ENCODE measurements at regions not wholly inside any gene's neighbourhood (a gene's known extent, or its start where the extent isn't known, plus 50 kb on each side); places are given as distances from the start of the nearest gene placed in this dataset.

DNA sequence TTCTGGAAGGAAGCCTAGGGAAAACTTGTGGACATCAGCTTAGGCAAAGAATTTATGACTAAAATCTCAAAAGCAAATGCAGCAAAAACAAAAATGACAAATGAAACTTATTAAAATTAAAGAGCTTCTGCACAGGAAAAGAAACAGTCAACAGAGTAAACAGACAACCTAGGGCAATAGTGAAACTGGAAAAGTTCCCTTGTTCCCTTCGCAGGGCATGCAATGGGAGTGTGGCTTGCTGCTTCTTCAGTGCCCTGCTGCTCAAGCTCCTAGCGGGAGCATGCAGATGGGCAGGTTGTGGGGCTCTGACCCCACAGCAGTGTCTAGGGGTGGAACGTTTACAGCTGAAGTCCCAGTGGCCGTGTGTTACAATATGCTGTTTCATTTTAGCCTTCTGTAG, 1797.4 kb downstream of the NCAM2 start:
- DNase-seq (ENCODE audit: low read depth, low spot score): no peak
- ChIA-PET CTCF (no interaction called here), SMC1A (ENCODE audit: uncharacterized antibody, unreplicated experiment) (interaction anchor here (0.5 kb wide), 1 partner anchor 605 kb away, joined by 3 read pairs; no protein-coding TSS in a partner anchor), POLR2A (no interaction called here), RAD21 (ENCODE audit: unreplicated experiment) (no interaction called here)
- BruUV-seq (replicated peaks): no TSS peak
- no peaks in the 10 kb centered on the region for H3K27me3 ChIP-seq (replicated peaks in 1 of 2; ENCODE audit: control insufficient read depth in 2 of 2, insufficient read depth in 2 of 2, low read length in 1 of 2)
- in situ Hi-C loops (cut with MboI): loop anchor here (10.0 to 25.0 kb wide), 2 partner anchors 1631 to 1783 kb away; no protein-coding TSS in a partner anchor
- H3K4me1 ChIP-seq (ENCODE audit: control insufficient read depth, insufficient read depth, low read length): no peaks in the 10 kb centered on the region
- no peak overlapping the region for H3K4me2 ChIP-seq (ENCODE audit: control insufficient read depth, insufficient read depth)
- TF ChIP-seq MXI1 (IDR thresholded peaks at IDR 0.05; ENCODE audit: low read depth, low read length): no peak
- TF ChIP-seq KAT2A (conservative IDR thresholded peaks at IDR 0.05; ENCODE audit: control insufficient read depth, low read depth, low read length): no peak
- no peak for TF ChIP-seq WRNIP1 (IDR thresholded peaks at IDR 0.05; ENCODE audit: borderline replicate concordance, low read depth, low read length)
- TF ChIP-seq MTA3 (IDR thresholded peaks at IDR 0.05; ENCODE audit: borderline replicate concordance, low read length): no peak
- TF ChIP-seq, protein P1, sequence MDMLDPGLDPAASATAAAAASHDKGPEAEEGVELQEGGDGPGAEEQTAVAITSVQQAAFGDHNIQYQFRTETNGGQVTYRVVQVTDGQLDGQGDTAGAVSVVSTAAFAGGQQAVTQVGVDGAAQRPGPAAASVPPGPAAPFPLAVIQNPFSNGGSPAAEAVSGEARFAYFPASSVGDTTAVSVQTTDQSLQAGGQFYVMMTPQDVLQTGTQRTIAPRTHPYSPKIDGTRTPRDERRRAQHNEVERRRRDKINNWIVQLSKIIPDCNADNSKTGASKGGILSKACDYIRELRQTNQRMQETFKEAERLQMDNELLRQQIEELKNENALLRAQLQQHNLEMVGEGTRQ (IDR thresholded peaks at IDR 0.05; ENCODE audit: borderline replicate concordance, low read depth, low read length): no peak
- no peak for TF ChIP-seq CHD2 (IDR thresholded peaks at IDR 0.05; ENCODE audit: borderline replicate concordance, low read depth, low read length)
- no peak for TF ChIP-seq CHD4 (IDR thresholded peaks at IDR 0.05)
- TF ChIP-seq BCL11A (IDR thresholded peaks at IDR 0.05; ENCODE audit: low read depth, low read length): no peak
- TF ChIP-seq NR2C2 (IDR thresholded peaks at IDR 0.05; ENCODE audit: borderline replicate concordance, control insufficient read depth, insufficient read length, low read depth): no peak
- 15% methylated on average over 4 of the region's 4 CpGs for WGBS (ENCODE audit: insufficient coverage, insufficient replicate concordance, low lambda C conversion rate, missing lambda C conversion rate)
- ATAC-seq: no peak
- no peak overlapping the region for H2AFZ ChIP-seq (ENCODE audit: control insufficient read depth, low read depth, low read length)
- no peaks in the 10 kb centered on the region for H3K9me3 ChIP-seq (replicated peaks; ENCODE audit: control insufficient read depth, insufficient read depth, low read length)
- no peak overlapping the region for H3K9ac ChIP-seq (ENCODE audit: control insufficient read depth, insufficient read depth, low read length)
- no peak overlapping the region for H3K4me3 ChIP-seq
- H3K27ac ChIP-seq (ENCODE audit: control insufficient read depth, insufficient read depth): no peak overlapping the region
- no peaks in the 10 kb centered on the region for H4K20me1 ChIP-seq (ENCODE audit: control insufficient read depth, insufficient read depth)
- intact Hi-C loops (cut with micrococcal nuclease; ENCODE audit: unreplicated experiment): loop anchor here (1.0 kb wide), 1 partner anchor 1631 kb away; no protein-coding TSS in a partner anchor
- no peaks in the 10 kb centered on the region for H3K36me3 ChIP-seq (ENCODE audit: control insufficient read depth in 2 of 2, insufficient read depth in 2 of 2, low read length in 1 of 2)
- FAIRE-seq: no peak
- no peaks in the 10 kb centered on the region for H3K79me2 ChIP-seq (ENCODE audit: control insufficient read depth, insufficient read depth, low read length)
